Hepatocyte (in vitro differentiated cells): ENCODE measurements at regions not wholly inside any gene's neighbourhood (a gene's known extent, or its start where the extent isn't known, plus 50 kb on each side); places are given as distances from the start of the nearest gene placed in this dataset.

Experiments
- CTCF ChIP-seq: fragments of 200-600 bp; sonication (generic); IDR thresholded peaks from 2 replicates; pipeline ENCODE4 v1.5.1; 2016; ENCODE audit warnings: antibody characterized with exemption, mild to moderate bottlenecking; ENCODE audit not compliant: poor library complexity
- EZH2 ChIP-seq: fragments of 200-600 bp; sonication (generic); IDR thresholded peaks from 2 replicates; pipeline ENCODE4 v1.6.1; 2016; ENCODE audit warnings: antibody characterized with exemption, mild to moderate bottlenecking, borderline replicate concordance
- EZH2phosphoT487 ChIP-seq: fragments of 200-600 bp; sonication (generic); IDR thresholded peaks from one replicate; pipeline ENCODE4 v1.6.1; 2018; ENCODE audit warnings: antibody characterized with exemption, mild to moderate bottlenecking, low read depth, moderate library complexity; ENCODE audit not compliant: unreplicated experiment, severe bottlenecking

DNA sequence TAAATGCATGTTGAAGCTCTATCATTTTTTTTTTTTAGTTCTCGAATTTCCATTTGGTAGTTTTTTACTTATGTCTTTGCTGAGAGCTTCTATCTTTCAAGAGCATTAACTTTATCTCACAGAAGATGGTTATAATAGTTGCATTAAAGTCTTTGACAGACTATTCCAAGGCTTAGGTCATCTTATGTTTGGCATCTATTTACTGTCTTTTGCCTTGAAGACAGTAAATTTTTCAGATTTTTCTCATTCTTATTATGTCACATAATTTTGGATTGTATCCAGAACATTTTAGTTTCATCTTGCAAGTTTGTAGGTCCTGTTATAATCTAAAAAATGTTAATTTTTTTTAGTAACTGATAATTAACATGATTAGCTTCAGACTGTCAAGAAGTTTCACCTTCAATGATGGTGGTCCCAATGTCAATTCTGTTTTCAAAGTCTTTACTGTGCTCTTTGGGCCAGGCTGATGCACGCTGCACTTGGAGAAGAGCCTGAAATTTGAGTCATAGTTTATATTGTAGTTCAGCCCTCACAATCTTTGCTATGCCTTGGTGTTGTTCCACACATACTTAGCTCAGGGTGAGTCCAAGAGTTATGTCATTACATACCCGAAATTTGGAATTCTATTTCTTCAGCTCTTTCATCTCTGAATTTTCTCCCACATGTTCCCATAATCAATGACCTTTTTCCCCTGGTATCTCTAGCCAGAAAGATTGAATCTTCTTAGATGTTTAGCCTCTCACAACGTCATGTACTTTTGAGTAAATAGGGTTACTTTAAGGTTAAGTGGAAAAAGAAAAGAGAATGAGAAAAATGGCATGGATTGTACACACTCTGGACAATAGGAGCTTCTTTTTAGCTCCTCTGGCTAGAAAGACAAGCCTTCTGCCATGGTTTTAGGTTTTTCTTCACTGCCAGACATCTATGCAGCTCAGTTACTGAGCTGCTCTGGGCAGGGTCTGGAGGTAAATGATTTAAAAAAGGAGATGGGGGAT lies 110.3 kb upstream of the BTBD3 start:
- TF ChIP-seq CTCF, result no peak
- no peak for TF ChIP-seq EZH2
- no peak for TF ChIP-seq EZH2phosphoT487
